Mesodermal cell (in vitro differentiated cells): ENCODE measurements at regions not wholly inside any gene's neighbourhood (a gene's known extent, or its start where the extent isn't known, plus 50 kb on each side); places are given as distances from the start of the nearest gene placed in this dataset.

ENCODE experiments used
- H3K27ac ChIP-seq: 2 replicates; pipeline ENCODE4 v1.7.0; 2013; ENCODE audit warnings: mild to moderate bottlenecking, low read depth, low read length, moderate library complexity; ENCODE audit not compliant: severe bottlenecking
- H3K36me3 ChIP-seq: 2 replicates; pipeline ENCODE4 v1.7.1; 2013; ENCODE audit warnings: mild to moderate bottlenecking, low read length, moderate library complexity; ENCODE audit not compliant: control insufficient read depth, insufficient read depth
- H3K4me1 ChIP-seq: one replicate; pipeline ENCODE4 v1.7.1; 2013; ENCODE audit warnings: mild to moderate bottlenecking, low read length; ENCODE audit not compliant: insufficient read depth, control insufficient read depth, poor library complexity, severe bottlenecking
- H3K4me3 ChIP-seq: 2 replicates; pipeline ENCODE4 v1.7.0; 2013; ENCODE audit warnings: low read length, control low read depth, mild to moderate bottlenecking; ENCODE audit not compliant: insufficient read depth, poor library complexity, severe bottlenecking; ENCODE audit errors: extremely low read depth
- H3K9me3 ChIP-seq: 2 replicates; pipeline ENCODE4 v1.7.1; 2013; ENCODE audit warnings: mild to moderate bottlenecking, low read length, moderate library complexity; ENCODE audit not compliant: control insufficient read depth
- WGBS, 2 experiments: methylation state at CpG; one replicate each; pipeline ENCODE4 v1.1.5; 2013; ENCODE audit warnings: missing lambda C conversion rate in 2 of 2; ENCODE audit not compliant: insufficient coverage in 2 of 2; 5-methylcytosine and 5-hydroxymethylcytosine counted together

- H3K27ac ChIP-seq: no peak overlapping the region
- 73 to 82% methylated on average over 6 to 9 of the region's 11 CpGs for WGBS, 2 experiments
Observed at GRCh38 chr2:19673213-19673791, 228.5 kb downstream of the TTC32 start.

GRCh38 chr2:19671916-19672315, 229.9 kb downstream of the TTC32 start:
- 100% methylated on average over 2 of the region's 4 CpGs for WGBS, 2 experiments

More at GRCh38 chr2:19673213-19673791, 228.5 kb downstream of the TTC32 start:
- Histone ChIP-seq H3K36me3 (no peaks in the 10 kb centered on the region), H3K4me3 (no peak overlapping the region), H3K4me1 (peaks cover 3% of the 10 kb centered on the region), H3K9me3 (no peaks in the 10 kb centered on the region)

GRCh38 chr2:19671311-19671710, 230.5 kb downstream of the TTC32 start:
- Histone ChIP-seq H3K4me1 (peaks cover 3% of the 10 kb centered on the region), H3K9me3 (no peaks in the 10 kb centered on the region), H3K36me3 (no peaks in the 10 kb centered on the region), H3K4me3 (no peak overlapping the region), H3K27ac (no peak overlapping the region)
- 60 to 100% methylated on average over 1 of the region's 1 CpG for WGBS, 2 experiments

More at GRCh38 chr2:19671916-19672315, 229.9 kb downstream of the TTC32 start:
- no peaks in the 10 kb centered on the region for H3K9me3 ChIP-seq
- H3K4me3 ChIP-seq: no peak overlapping the region
- peaks cover 3% of the 10 kb centered on the region for H3K4me1 ChIP-seq
- H3K36me3 ChIP-seq: no peaks in the 10 kb centered on the region
- no peak overlapping the region for H3K27ac ChIP-seq

- WGBS, 2 experiments: no CpG with 5 or more reads among the region's 2 CpGs
- H3K4me1 ChIP-seq: peaks cover 3% of the 10 kb centered on the region
- no peak overlapping the region for H3K27ac ChIP-seq
- H3K4me3 ChIP-seq: no peak overlapping the region
- H3K9me3 ChIP-seq: no peaks in the 10 kb centered on the region
- no peaks in the 10 kb centered on the region for H3K36me3 ChIP-seq
Observed at GRCh38 chr2:19670303-19670702, 231.5 kb downstream of the TTC32 start.

- WGBS, 2 experiments: 92 to 93% methylated on average over 7 to 8 of the region's 9 CpGs
- Histone ChIP-seq H3K27ac (no peak overlapping the region), H3K4me3 (no peak overlapping the region), H3K4me1 (peaks cover 2% of the 10 kb centered on the region), H3K36me3 (no peaks in the 10 kb centered on the region), H3K9me3 (no peaks in the 10 kb centered on the region)
Observed at GRCh38 chr2:19669559-19669958, 232.2 kb downstream of the TTC32 start.

GRCh38 chr2:19669126-19669525, 232.7 kb downstream of the TTC32 start:
- Histone ChIP-seq H3K27ac (no peak overlapping the region), H3K9me3 (no peaks in the 10 kb centered on the region), H3K4me1 (no peaks in the 10 kb centered on the region), H3K4me3 (no peak overlapping the region), H3K36me3 (no peaks in the 10 kb centered on the region)
- 86 to 97% methylated on average over 7 of the region's 7 CpGs for WGBS, 2 experiments

GRCh38 chr2:19667536-19667949, 234.2 kb downstream of the TTC32 start:
- 81 to 90% methylated on average over 7 to 8 of the region's 8 CpGs for WGBS, 2 experiments

GRCh38 chr2:19667085-19667484, 234.7 kb downstream of the TTC32 start:
- WGBS, 2 experiments: 80 to 93% methylated on average over 2 of the region's 3 CpGs
- Histone ChIP-seq H3K4me1 (no peaks in the 10 kb centered on the region), H3K9me3 (no peaks in the 10 kb centered on the region), H3K36me3 (no peaks in the 10 kb centered on the region), H3K27ac (no peak overlapping the region), H3K4me3 (no peak overlapping the region)

More at GRCh38 chr2:19667536-19667949, 234.2 kb downstream of the TTC32 start:
- H3K4me3 ChIP-seq: no peak overlapping the region
- H3K27ac ChIP-seq: no peak overlapping the region
- H3K9me3 ChIP-seq: no peaks in the 10 kb centered on the region
- no peaks in the 10 kb centered on the region for H3K4me1 ChIP-seq
- H3K36me3 ChIP-seq: no peaks in the 10 kb centered on the region

- no peaks in the 10 kb centered on the region for H3K9me3 ChIP-seq
- H3K36me3 ChIP-seq: no peaks in the 10 kb centered on the region
- no peaks in the 10 kb centered on the region for H3K4me1 ChIP-seq
- WGBS, 2 experiments: 82 to 100% methylated on average over 2 of the region's 4 CpGs
- H3K27ac ChIP-seq: no peak overlapping the region
- no peak overlapping the region for H3K4me3 ChIP-seq
Observed at GRCh38 chr2:19664646-19665045, 237.1 kb downstream of the TTC32 start.

GRCh38 chr2:19659024-19659792, 242.6 kb downstream of the TTC32 start:
- H3K36me3 ChIP-seq: no peaks in the 10 kb centered on the region
- H3K4me1 ChIP-seq: no peaks in the 10 kb centered on the region
- H3K27ac ChIP-seq: no peak overlapping the region
- H3K4me3 ChIP-seq: no peak overlapping the region
- 67 to 70% methylated on average over 2 to 3 of the region's 3 CpGs for WGBS, 2 experiments
- H3K9me3 ChIP-seq: no peaks in the 10 kb centered on the region

- H3K9me3 ChIP-seq: no peaks in the 10 kb centered on the region
- WGBS, 2 experiments: 86 to 88% methylated on average over 1 of the region's 1 CpG
- H3K4me1 ChIP-seq: no peaks in the 10 kb centered on the region
- no peak overlapping the region for H3K4me3 ChIP-seq
- H3K27ac ChIP-seq: no peak overlapping the region
- no peaks in the 10 kb centered on the region for H3K36me3 ChIP-seq
Observed at GRCh38 chr2:19656011-19656410, 245.8 kb downstream of the TTC32 start.
